ENCODE measurements at regions not wholly inside any gene's neighbourhood (a gene's known extent, or its start where the extent isn't known, plus 50 kb on each side); places are given as distances from the start of the nearest gene placed in this dataset.
A peak's percentile ranks its signal among the peaks of the same experiment; 100 is the strongest.
"Not testable (repeated sequence)": the region's sequence is repeated elsewhere in the genome, so short reads cannot be mapped to it uniquely, and the experiment has no call there.

- no peak for DNase-seq (ENCODE audit: low spot score)
These were observed 401.4 kb upstream of the PTCHD4 start for GRCh38 chr6:48512390-48512789.

DNA sequence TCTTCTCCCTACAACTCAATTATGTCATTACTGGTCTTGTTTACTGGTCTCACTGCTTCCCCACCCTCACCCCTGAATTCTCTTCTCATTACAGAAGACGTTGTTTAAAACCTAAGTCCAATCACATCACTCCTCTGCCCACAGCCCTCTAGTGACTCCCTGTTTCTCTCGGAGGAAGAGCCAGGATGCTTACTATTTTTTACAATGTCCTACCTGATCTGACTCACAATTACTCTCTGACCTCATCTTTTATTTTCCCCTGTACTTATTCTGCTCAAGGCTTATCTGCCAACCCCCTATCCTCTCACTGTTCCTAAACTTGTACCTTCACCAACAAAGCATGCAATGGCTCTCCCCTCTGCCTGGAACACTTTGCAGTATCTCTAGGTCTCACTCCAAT lies 400.4 kb upstream of the PTCHD4 start:
- no peak for DNase-seq (ENCODE audit: low spot score)

DNA sequence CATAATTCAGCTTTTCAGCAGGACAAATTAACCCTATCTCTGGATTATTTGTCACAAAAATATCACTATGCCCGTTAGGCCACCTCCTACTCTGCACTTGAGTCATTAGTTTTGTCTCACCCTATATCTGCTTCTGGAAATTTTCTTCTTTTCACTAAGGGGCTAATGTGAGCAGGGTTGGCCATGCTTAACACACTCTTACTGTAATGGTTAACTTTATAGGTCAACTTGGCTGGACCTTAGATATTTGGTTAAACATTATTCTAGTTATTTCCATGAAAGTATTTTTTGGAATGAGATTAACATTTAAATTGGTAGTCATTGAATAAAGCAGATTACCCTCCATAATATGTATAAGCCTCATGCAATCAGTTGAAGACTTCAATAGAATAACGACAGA lies 394.6 kb upstream of the PTCHD4 start:
- no peak for DNase-seq (ENCODE audit: low spot score)

DNA sequence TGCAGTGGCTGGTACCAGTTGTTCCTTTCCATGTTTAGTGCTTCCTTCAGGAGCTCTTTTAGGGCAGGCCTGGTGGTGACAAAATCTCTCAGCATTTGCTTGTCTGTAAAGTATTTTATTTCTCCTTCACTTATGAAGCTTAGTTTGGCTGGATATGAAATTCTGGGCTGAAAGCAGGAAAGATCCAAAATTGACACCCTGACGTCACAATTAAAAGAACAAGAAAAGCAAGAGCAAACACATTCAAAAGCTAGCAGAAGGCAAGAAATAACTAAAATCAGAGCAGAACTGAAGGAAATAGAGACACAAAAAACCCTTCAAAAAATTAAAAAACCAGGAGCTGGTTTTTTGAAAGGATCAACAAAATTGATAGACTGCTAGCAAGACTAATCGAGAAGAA lies 382.4 kb upstream of the PTCHD4 start:
- not testable (repeated sequence) for DNase-seq (ENCODE audit: low spot score)

GRCh38 chr6:48490658-48491057 lies 379.7 kb upstream of the PTCHD4 start:
- DNase-seq (ENCODE audit: low spot score), result no peak

DNA sequence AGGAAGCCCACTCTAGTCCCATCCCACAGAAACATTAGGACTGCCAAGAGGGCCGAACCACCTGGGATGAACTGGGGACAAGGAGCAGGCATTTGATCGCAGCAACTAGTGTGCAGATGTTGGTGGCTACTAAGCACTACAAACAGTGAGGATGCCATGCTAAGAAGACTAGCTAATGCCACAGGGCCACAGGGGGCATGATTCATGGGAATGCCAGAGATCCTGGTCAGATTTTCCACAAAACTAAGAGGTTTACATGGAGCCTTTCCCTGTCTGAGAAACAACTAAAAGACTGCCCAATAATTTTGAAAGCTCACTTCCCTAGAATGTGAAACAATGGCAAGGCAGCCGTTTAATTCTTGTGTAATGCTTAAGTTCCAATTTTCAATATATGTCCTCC lies 375.9 kb upstream of the PTCHD4 start:
- DNase-seq (ENCODE audit: low spot score), result no peak

DNA sequence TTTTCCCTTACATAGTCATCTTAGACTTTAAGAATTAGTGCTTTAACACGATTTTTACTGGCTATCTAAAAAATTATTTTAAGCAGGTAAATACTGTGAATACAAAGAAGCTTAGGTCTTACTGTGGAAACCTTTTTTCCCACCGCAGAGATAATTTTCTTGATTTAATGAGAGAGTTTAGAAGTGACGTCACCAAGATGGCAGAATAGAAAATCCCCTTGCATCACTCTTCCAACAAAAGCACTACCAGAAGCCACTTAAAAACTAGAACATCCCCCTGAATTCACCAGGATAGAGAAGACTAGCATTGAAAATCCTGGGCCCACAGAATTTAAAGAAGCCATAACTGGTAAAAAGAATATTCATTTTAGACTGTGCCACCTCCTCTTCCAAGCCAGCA lies 375.4 kb upstream of the PTCHD4 start:
- no peak for DNase-seq (ENCODE audit: low spot score)

DNA sequence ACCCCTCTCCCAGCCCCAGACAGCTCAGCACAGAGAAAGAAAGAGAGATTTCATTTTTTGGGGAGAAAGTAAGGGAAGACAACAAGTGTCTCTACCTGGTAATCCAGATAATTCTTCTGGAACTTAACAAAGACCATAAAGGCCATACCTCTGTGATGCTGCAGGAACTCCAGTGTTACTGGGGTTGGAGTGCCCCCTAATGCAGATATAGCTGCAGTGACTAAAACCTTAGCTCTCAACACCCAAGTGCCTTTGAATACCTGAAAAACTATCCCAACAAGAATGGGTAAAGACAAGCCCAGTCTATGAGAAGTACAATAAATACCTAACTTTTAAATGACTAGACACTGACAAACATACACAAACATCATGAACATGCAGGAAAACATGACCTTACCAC lies 365.3 kb upstream of the PTCHD4 start:
- DNase-seq (ENCODE audit: low spot score), result no peak

DNA sequence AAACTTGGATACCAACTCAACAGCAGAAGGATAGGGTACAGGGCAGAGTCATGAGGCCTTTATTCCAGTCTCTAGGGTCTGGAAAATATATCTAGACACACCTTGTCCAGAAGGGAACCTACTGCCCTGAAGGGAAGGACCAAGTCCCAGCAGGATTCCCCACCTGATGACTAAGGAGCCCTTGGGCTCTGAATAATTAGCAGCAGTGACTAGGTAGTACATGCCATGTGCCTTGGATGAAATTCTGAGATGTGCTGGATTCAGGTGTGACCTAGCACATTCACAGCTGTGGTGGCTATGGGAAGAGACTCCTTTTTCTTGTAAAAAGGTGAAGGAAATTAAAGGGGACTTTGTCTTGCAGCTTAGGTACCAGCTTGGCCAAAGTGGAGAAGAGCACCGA lies 364.3 kb upstream of the PTCHD4 start:
- no peak for DNase-seq (ENCODE audit: low spot score)

DNA sequence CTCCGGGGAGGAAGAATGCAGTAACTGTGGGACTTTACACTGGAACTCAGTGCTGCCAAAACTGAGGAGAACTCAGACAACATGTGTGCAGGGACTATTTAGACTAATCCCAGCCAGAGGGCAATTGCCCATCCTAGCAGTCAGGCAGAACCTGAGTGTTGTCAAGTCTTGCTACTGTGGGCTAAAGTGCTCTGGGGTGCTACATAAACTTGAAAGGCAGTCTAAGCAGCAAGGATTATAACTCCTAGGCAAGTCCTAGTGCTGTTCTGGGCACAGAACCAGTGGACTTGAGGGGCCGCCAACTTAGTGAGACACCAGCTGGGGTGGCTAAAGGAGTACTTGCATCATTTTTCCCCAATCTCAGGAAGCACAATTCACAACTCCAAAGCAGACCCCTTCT lies 363.8 kb upstream of the PTCHD4 start:
- DNase-seq (ENCODE audit: low spot score), result no peak

DNA sequence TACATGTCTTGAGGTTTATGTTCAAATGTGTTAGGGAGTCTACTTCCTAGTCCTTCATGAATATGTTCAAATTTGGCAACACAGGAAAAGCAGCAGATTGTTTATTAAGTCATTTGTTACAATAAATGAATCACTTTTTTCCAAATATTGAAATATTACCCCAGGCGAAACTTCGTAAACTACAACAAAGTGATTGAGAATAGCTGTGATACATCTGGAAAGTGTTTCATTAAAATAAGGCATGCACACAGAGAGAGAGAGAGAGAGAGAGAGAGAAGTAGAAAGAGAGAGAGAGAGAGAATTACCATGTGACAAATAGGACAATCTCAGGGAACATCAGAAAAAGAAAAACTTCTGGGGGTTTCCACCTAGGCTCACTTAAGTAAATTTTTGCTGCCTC lies 363.1 kb upstream of the PTCHD4 start:
- DNase-seq (ENCODE audit: low spot score), result no peak

DNA sequence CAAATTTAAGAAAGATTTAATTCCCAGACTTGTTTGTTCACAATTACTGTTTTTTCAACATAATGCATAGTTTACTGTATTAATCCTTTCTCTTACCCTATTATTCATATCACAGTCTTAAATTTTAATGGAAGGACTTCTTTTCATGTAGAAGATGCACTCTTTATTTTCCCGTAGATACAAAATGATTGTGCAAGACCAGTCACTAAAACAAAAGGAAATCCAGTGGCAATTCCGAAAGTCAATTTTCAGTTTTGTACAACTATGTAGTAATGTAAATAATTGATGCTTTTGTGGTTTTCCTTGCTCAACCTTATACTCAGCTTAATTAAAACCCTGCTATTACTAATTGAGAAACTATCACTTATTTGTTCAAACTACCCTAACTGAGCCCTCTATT lies 361.5 kb upstream of the PTCHD4 start:
- no peak for DNase-seq (ENCODE audit: low spot score)

DNA sequence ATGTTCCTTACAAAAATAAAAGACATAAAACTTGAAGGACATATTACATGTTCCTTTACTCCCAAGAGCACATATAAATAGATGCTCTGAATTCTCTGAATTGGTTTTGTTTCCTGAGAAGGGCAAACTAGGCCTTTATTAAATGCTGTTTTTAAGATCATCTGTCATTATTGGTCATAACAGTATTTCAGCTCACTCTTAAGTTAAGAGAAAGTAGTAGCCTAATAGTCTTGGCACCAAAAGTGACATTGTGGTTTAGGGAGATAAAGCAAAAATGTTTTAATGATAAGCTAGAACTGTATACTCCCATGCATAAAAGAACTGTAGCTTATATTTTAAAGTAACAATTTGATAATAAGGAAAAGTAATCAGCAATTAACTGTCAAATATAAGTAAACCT lies 361.1 kb upstream of the PTCHD4 start:
- DNase-seq (ENCODE audit: low spot score), result no peak

DNA sequence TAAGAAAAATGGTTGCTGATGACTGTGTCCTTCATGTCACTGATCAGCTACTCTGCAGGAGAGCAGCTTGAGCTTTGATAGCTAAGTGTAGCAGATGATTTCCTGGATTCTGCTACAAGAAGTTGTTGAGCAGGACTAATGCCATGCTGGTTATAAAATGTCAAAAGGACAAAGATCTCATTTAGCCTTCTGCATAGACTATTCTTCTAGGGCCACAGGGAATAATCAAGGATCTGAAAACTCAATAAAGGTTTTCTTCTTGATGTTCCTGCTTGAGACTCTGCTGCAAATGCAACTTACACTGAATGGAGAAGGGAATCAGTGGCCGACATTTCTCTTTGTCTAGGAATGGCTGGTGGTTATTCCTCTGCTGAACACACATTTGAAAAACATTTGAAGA lies 360.3 kb upstream of the PTCHD4 start:
- DNase-seq (ENCODE audit: low spot score), result no peak

DNA sequence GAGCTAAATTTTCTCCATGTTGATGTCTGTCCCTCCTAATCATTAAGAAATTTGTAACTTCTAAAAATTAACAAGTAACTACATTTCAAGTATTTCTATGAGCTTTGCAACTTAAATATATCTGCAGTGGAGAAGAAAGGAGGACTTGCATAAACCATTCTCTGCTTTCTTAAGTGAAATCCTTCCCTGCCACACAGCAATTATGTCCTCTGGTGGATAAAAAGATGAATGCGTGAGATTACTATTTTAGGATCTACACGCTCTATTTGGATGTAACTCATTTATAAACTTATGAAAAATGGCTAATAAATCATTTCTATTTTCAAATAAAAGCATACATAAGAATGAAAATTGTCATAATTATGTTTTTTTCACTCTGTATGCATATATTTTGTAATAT lies 338.0 kb upstream of the PTCHD4 start:
- no peak for DNase-seq (ENCODE audit: low spot score)

- DNase-seq (ENCODE audit: low spot score), result no peak
These were observed 336.3 kb upstream of the PTCHD4 start for GRCh38 chr6:48447251-48447650.

DNA sequence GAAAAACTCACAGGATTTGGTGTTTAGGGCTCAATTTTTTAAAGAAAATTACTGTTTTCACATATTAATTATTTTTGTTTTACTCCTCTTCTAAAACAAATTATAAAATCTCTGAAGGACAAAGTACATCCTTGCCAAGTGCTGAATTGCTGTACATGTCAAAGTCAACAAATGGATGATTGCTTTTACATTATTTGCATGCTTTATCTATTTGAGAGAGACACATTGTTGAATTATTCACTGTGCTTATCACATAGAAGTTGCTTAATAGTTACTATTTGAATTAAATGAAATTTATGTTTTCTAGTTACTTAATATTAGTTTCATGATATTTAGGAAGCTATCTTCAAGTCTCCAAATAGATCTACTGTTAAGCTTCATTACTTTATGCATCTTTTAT lies 318.6 kb upstream of the PTCHD4 start:
- no peak for DNase-seq (ENCODE audit: low spot score)

DNA sequence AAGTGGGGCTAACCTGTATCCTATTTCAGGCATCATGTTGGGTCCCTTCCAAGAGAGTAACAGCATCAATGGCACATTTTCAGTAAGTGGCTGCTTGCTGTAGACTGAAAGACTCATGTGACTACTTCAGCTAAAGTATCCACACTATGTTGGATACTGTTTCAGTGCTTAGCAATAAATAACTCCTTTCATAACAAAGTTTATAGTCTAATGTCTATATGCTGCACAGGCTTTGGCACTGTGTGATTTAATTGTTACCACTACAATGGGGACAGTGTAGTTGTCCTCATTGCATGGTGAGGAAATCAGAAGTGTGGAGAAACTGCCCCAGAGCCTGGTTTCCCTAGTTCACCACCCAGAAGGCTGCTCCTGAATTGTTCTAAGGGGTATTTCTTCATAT lies 318.0 kb upstream of the PTCHD4 start:
- DNase-seq (ENCODE audit: low spot score), result no peak

- peak; percentile 29 for DNase-seq (ENCODE audit: low spot score)
These were observed 315.6 kb upstream of the PTCHD4 start for GRCh38 chr6:48426636-48427035.

DNA sequence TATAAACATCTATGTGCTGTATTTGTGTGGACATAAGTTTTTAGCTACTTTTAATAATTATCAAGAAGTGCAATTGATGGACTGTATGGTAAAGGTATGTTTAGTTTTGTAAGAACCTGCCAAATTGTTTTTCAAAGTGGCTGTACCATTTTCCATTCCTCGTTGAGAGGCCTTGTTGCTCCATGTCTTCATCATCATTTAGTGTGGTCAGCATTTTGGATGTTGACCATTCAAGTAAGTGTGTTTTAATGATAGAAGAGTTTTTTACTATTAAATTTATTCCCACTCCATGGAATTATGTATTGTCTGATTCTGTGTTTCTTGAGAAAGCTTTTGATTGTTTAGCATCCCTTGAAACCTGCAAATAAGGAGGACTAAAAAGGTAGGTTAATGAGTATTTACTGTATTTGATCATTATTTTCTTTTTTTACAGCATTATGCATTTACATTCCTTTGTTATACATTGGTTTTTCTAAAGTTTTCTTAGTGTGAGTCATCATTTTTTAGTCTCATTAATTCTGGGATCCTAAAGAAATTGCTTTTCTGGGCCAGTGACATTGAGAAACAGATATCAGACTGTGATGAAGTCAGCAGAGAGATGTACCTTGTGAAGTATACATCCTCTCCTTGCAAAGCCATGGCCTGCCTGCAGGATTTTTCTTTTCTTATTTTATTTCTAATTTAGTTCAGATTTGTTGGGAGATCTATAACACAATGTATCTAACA lies 312.8 kb upstream of the PTCHD4 start:
- DNase-seq (ENCODE audit: low spot score), result no peak

- DNase-seq (ENCODE audit: low spot score), result no peak
These were observed 309.0 kb upstream of the PTCHD4 start for GRCh38 chr6:48419992-48420391.

- no peak for DNase-seq (ENCODE audit: low spot score)
These were observed 306.9 kb upstream of the PTCHD4 start for GRCh38 chr6:48417927-48418326.

- DNase-seq (ENCODE audit: low spot score), result no peak
These were observed 301.7 kb upstream of the PTCHD4 start for GRCh38 chr6:48412656-48413055.

GRCh38 chr6:48404927-48405326 lies 293.9 kb upstream of the PTCHD4 start:
- DNase-seq (ENCODE audit: low spot score), result no peak

GRCh38 chr6:48403587-48403986 lies 292.6 kb upstream of the PTCHD4 start:
- DNase-seq (ENCODE audit: low spot score), result no peak
